ENCODE measurements at regions not wholly inside any gene's neighbourhood (a gene's known extent, or its start where the extent isn't known, plus 50 kb on each side); places are given as distances from the start of the nearest gene placed in this dataset.

- intact Hi-C loops (cut with DNase I): no loop called here
- no peak overlapping the region for H3K27ac ChIP-seq
- 73 to 92% methylated on average over 1 of the region's 1 CpG for WGBS, 2 donors
- ATAC-seq (no peak), DNase-seq (no peak)
- TF ChIP-seq, protein P1, sequence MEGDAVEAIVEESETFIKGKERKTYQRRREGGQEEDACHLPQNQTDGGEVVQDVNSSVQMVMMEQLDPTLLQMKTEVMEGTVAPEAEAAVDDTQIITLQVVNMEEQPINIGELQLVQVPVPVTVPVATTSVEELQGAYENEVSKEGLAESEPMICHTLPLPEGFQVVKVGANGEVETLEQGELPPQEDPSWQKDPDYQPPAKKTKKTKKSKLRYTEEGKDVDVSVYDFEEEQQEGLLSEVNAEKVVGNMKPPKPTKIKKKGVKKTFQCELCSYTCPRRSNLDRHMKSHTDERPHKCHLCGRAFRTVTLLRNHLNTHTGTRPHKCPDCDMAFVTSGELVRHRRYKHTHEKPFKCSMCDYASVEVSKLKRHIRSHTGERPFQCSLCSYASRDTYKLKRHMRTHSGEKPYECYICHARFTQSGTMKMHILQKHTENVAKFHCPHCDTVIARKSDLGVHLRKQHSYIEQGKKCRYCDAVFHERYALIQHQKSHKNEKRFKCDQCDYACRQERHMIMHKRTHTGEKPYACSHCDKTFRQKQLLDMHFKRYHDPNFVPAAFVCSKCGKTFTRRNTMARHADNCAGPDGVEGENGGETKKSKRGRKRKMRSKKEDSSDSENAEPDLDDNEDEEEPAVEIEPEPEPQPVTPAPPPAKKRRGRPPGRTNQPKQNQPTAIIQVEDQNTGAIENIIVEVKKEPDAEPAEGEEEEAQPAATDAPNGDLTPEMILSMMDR (IDR thresholded peaks at IDR 0.05): no peak
- peaks cover 0 to 3% (median 0%) of the 10 kb centered on the region in 9 donors for H3K4me1 ChIP-seq
- no peak overlapping the region for H3K4me3 ChIP-seq
- no peaks in the 10 kb centered on the region for H3K36me3 ChIP-seq
- no peaks in the 10 kb centered on the region for H3K9me3 ChIP-seq
- no peaks in the 10 kb centered on the region for H3K27me3 ChIP-seq
These were observed 214.9 kb downstream of the GASK1B start for GRCh38 chr4:157957905-157958304.

DNA sequence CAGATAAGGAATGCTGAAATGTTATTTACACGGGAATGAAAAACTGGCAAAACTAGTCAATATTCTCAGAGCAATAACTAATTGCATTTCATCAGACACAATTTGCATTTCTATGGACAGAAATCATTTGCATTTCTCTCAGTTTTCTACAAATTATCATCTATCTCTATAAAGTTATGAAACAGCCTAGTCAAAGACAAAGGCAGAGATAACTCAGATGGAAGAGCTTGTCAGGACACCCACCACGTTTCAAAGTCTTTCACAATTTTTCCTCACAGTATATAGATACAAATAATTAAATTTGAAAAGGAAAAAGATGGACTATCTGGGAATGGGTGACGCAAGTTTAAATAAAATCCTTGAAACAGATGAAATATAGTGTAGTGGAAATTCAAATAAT is 230.8 kb downstream of the GASK1B start:
- intact Hi-C loops (cut with DNase I): no loop called here
- TF ChIP-seq, protein P1 (IDR thresholded peaks at IDR 0.05): no peak

DNA sequence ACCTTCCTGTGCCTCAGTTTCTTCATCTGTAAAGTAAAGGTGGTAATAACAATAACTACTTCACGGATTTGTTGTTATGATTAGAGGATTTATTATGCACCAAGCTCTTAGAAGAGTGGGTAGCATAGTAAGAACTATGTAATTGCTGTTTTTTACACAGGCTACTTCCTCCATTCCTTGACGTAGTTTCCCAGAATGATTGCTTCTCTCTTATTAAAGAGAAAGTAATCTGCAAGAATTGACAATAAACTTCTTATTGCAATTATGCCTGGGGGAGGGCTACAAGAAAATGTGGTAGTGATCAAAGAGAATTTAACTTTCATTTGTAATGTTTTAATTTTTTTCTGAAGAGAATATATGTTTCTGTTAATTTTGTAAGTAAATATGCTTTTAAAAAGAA is 238.7 kb downstream of the GASK1B start:
- H3K27ac ChIP-seq: no peak overlapping the region
- ATAC-seq: no peak
- no peak for DNase-seq
- H3K36me3 ChIP-seq: no peaks in the 10 kb centered on the region
- intact Hi-C loops (cut with DNase I): no loop called here
- H3K4me3 ChIP-seq: no peak overlapping the region
- TF ChIP-seq, protein P1 (IDR thresholded peaks at IDR 0.05): no peak
- peaks cover 0 to 5% (median 0%) of the 10 kb centered on the region in 9 donors for H3K4me1 ChIP-seq
- H3K9me3 ChIP-seq: no peaks in the 10 kb centered on the region
- peaks cover 0 to 2% (median 0%) of the 10 kb centered on the region in 7 donors for H3K27me3 ChIP-seq
- 40 to 45% methylated on average over 2 of the region's 2 CpGs for WGBS, 2 donors

More for the DNA sequence above, 230.8 kb downstream of the GASK1B start:
- Histone ChIP-seq H3K27ac (no peak overlapping the region), H3K9me3 (no peaks in the 10 kb centered on the region), H3K27me3 (no peaks in the 10 kb centered on the region), H3K4me3 (no peak overlapping the region), H3K36me3 (no peaks in the 10 kb centered on the region), H3K4me1 (no peaks in the 10 kb centered on the region)
- no peak for ATAC-seq
- DNase-seq: no peak
- WGBS, 2 donors: 53 to 72% methylated on average over 3 of the region's 3 CpGs

DNA sequence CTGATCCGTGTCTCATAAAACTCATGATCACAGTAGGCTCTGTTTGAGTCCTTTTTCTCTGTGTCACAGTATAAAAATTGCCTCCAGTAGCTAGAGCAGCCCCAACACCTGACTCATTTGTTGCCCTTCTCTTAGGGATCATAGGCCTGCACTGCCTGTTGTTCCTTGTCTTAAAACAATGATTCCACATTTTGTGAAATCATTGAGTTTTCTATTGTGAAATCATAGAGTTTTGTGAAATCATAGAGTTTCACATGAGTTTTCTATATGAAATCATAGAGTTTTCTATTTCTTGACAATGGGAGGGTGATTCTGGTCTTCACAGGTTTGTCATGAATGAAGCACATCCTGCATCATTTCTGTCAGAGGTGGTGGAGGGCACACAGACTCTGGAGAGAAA is 239.9 kb downstream of the GASK1B start:
- Histone ChIP-seq H3K4me1 (peaks cover 0 to 5% (median 0%) of the 10 kb centered on the region in 9 donors), H3K36me3 (no peaks in the 10 kb centered on the region), H3K27ac (no peak overlapping the region), H3K27me3 (peaks cover 0 to 2% (median 0%) of the 10 kb centered on the region in 7 donors), H3K9me3 (no peaks in the 10 kb centered on the region), H3K4me3 (no peak overlapping the region)
- TF ChIP-seq, protein P1 (IDR thresholded peaks at IDR 0.05): no peak
- no peak for ATAC-seq
- 88 to 96% methylated on average over 1 of the region's 1 CpG for WGBS, 2 donors
- DNase-seq: no peak
- intact Hi-C loops (cut with DNase I): no loop called here
